Fibroblast of villous mesenchyme (primary cell): ENCODE measurements at regions not wholly inside any gene's neighbourhood (a gene's known extent, or its start where the extent isn't known, plus 50 kb on each side); places are given as distances from the start of the nearest gene placed in this dataset.

Source experiments
- DNase-seq: peaks from one replicate; pipeline ENCODE4 v3.0.0-alpha.2; 2010; ENCODE audit warnings: low read depth
- H3K4me3 ChIP-seq: 2 replicates; pipeline ENCODE4 v1.5.1; 2011; ENCODE audit warnings: low read depth, mild to moderate bottlenecking, low read length
- CTCF ChIP-seq: IDR thresholded peaks from 2 replicates; pipeline ENCODE4 v1.5.1; 2012; ENCODE audit warnings: low read depth, mild to moderate bottlenecking, low read length; ENCODE audit not compliant: insufficient read depth

GRCh38 chr2:122866095-122866494 is 1110.6 kb downstream of the TSN start:
- DNase-seq = no peak
- TF ChIP-seq CTCF = no peak
- H3K4me3 ChIP-seq = no peak overlapping the region

- peak; percentile 12 for DNase-seq
- no peak overlapping the region for H3K4me3 ChIP-seq
- no peak for TF ChIP-seq CTCF
These were observed 1112.5 kb downstream of the TSN start for GRCh38 chr2:122867941-122868340.

- no peak for DNase-seq
- no peak for TF ChIP-seq CTCF
- no peak overlapping the region for H3K4me3 ChIP-seq
These were observed 1113.3 kb downstream of the TSN start for GRCh38 chr2:122868646-122869275.

- no peak for DNase-seq
- TF ChIP-seq CTCF = no peak
- H3K4me3 ChIP-seq = no peak overlapping the region
These were observed 1118.5 kb downstream of the TSN start for GRCh38 chr2:122873951-122874350.

- H3K4me3 ChIP-seq = no peak overlapping the region
- no peak for DNase-seq
- no peak for TF ChIP-seq CTCF
These were observed 1119.8 kb downstream of the TSN start for GRCh38 chr2:122875091-122875865.

GRCh38 chr2:122883849-122884248 is 1128.4 kb downstream of the TSN start:
- peak; percentile 13 for DNase-seq
- TF ChIP-seq CTCF = no peak
- no peak overlapping the region for H3K4me3 ChIP-seq
